Neuronal stem cell (in vitro differentiated cells): ENCODE measurements at regions not wholly inside any gene's neighbourhood (a gene's known extent, or its start where the extent isn't known, plus 50 kb on each side); places are given as distances from the start of the nearest gene placed in this dataset.

Source experiments
- DNase-seq: peaks from one replicate; pipeline ENCODE4 v3.0.0-alpha.2; 2013; ENCODE audit warnings: low spot score
- H2AFZ ChIP-seq: one replicate; pipeline ENCODE4 v1.6.1; 2013; ENCODE audit warnings: mild to moderate bottlenecking, low read length, inconsistent platforms
- H2AK5ac ChIP-seq: 2 replicates; pipeline ENCODE4 v1.6.1; 2013; ENCODE audit warnings: low read depth, mild to moderate bottlenecking, inconsistent platforms, low read length, moderate library complexity, mixed read lengths
- H2BK120ac ChIP-seq: 2 replicates; pipeline ENCODE4 v1.6.1; 2013; ENCODE audit warnings: low read depth, mild to moderate bottlenecking, inconsistent platforms, low read length, moderate library complexity, mixed read lengths
- H2BK12ac ChIP-seq: one replicate; pipeline ENCODE4 v1.6.1; 2013; ENCODE audit warnings: low read length, inconsistent platforms
- H2BK15ac ChIP-seq: 2 replicates; pipeline ENCODE4 v1.6.1; 2013; ENCODE audit warnings: mild to moderate bottlenecking, low read length, inconsistent platforms, mixed read lengths
- H2BK5ac ChIP-seq: one replicate; pipeline ENCODE4 v1.6.1; 2013; ENCODE audit warnings: inconsistent platforms, mild to moderate bottlenecking, low read length, moderate library complexity
- H3K14ac ChIP-seq: one replicate; pipeline ENCODE4 v1.6.1; 2013; ENCODE audit warnings: low read length, inconsistent platforms
- H3K18ac ChIP-seq: 2 replicates; pipeline ENCODE4 v1.6.1; 2013; ENCODE audit warnings: low read length, inconsistent platforms
- H3K23ac ChIP-seq: 2 replicates; pipeline ENCODE4 v1.6.1; 2013; ENCODE audit warnings: low read depth, mild to moderate bottlenecking, mixed read lengths, low read length, inconsistent platforms; ENCODE audit not compliant: poor library complexity
- H3K27ac ChIP-seq: replicated peaks from 3 replicates; pipeline ENCODE4 v1.5.1; 2013; ENCODE audit warnings: low read length, inconsistent platforms
- H3K27me3 ChIP-seq, 3 experiments: 2 replicates each; pipeline ENCODE4 v1.6.1; 2013; ENCODE audit warnings: low read length in 3 of 3, mild to moderate bottlenecking in 2 of 3, inconsistent platforms in 1 of 3, low read depth in 1 of 3, mixed read lengths in 1 of 3, moderate library complexity in 1 of 3; ENCODE audit not compliant: control insufficient read depth in 3 of 3, insufficient read depth in 3 of 3
- H3K36me3 ChIP-seq, 2 donors: replicated peaks in 1 of 2; 2 replicates each; pipeline ENCODE4 v1.6.1; 2013; ENCODE audit warnings: low read length in 2 of 2; ENCODE audit not compliant: control insufficient read depth in 2 of 2, insufficient read depth in 2 of 2
- H3K4ac ChIP-seq: 2 replicates; pipeline ENCODE4 v1.6.1; 2013; ENCODE audit warnings: inconsistent platforms, mild to moderate bottlenecking, low read length, moderate library complexity
- H3K4me1 ChIP-seq, 2 donors: 1 replicate in 1 of 2; 2 replicates in 1 of 2; pipeline ENCODE4 v1.6.1; 2013; ENCODE audit warnings: low read length in 2 of 2, low read depth in 1 of 2; ENCODE audit not compliant: control insufficient read depth in 2 of 2, insufficient read depth in 1 of 2
- H3K4me2 ChIP-seq: one replicate; pipeline ENCODE4 v1.6.1; 2013; ENCODE audit warnings: mild to moderate bottlenecking, low read length, inconsistent platforms; ENCODE audit not compliant: insufficient read depth, poor library complexity, severe bottlenecking
- H3K4me3 ChIP-seq, 2 donors: 2 replicates each; pipeline ENCODE4 v1.5.1; 2013; ENCODE audit warnings: low read length in 2 of 2, mild to moderate bottlenecking in 2 of 2, inconsistent platforms in 1 of 2, moderate library complexity in 1 of 2
- H3K79me1 ChIP-seq: one replicate; pipeline ENCODE4 v1.6.1; 2013; ENCODE audit warnings: low read depth, mild to moderate bottlenecking, inconsistent platforms, low read length, moderate library complexity
- H3K9ac ChIP-seq: one replicate; pipeline ENCODE4 v1.6.1; 2013; ENCODE audit warnings: mild to moderate bottlenecking, low read depth, low read length, inconsistent platforms; ENCODE audit not compliant: poor library complexity
- H3K9me3 ChIP-seq, 2 donors: replicated peaks in 1 of 2; 2 replicates each; pipeline versions ENCODE3 to v1.6.1; 2013; ENCODE audit warnings: low read length in 2 of 2, mild to moderate bottlenecking in 2 of 2, inconsistent platforms in 1 of 2, low read depth in 1 of 2, mixed read lengths in 1 of 2, moderate library complexity in 1 of 2; ENCODE audit not compliant: control insufficient read depth in 2 of 2, insufficient read depth in 1 of 2
- H4K8ac ChIP-seq: one replicate; pipeline ENCODE4 v1.6.1; 2013; ENCODE audit warnings: low read depth, mild to moderate bottlenecking, inconsistent platforms, low read length, moderate library complexity
- H4K91ac ChIP-seq: one replicate; pipeline ENCODE4 v1.6.1; 2013; ENCODE audit warnings: low read length, low read depth, mild to moderate bottlenecking, inconsistent platforms; ENCODE audit not compliant: poor library complexity
- WGBS, 2 donors: extraction: QIAGEN DNeasy Blood & Tissue Kit; methylation state at CpG; one replicate each; pipeline ENCODE4 v1.1.7; 2013; ENCODE audit warnings: missing lambda C conversion rate in 2 of 2, mixed read lengths in 1 of 2; ENCODE audit not compliant: insufficient read length in 2 of 2, insufficient replicate concordance in 1 of 2; ENCODE audit errors: extremely low coverage in 2 of 2; 5-methylcytosine and 5-hydroxymethylcytosine counted together

DNA sequence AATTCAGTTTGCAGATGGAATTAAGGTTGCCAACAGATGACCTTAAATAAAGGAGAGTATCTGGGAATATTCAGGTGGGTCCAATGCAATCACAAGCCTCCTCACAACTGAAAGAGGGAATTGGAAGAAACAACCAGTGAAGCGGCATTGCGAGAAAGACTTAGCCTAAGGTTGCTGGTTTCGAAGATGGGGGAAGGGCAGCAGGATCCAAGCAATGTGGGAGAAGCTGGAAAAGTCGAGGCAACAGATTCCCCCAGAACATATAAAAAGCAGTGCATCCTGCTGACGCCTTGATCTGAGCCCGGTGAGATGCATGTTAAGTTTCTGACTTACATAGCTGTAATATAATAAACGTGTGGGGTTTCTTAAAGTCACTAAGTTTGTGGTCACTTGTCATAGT lies 162.5 kb downstream of the NDUFA10 start:
- Histone ChIP-seq H3K9me3 (peaks cover 0 to 16% of the 10 kb centered on the region in 2 donors), H3K18ac (no peak overlapping the region), H4K8ac (no peak overlapping the region), H2AK5ac (no peak overlapping the region), H3K23ac (no peak overlapping the region), H4K91ac (no peak overlapping the region), H3K27ac (no peak overlapping the region), H3K9ac (no peak overlapping the region), H2BK12ac (no peak overlapping the region), H3K4me2 (no peak overlapping the region), H2BK15ac (no peak overlapping the region), H2BK120ac (no peak overlapping the region), H3K4me3 (no peak overlapping the region), H2AFZ (no peak overlapping the region), H3K14ac (no peak overlapping the region), H3K36me3 (peaks cover 0 to 5% of the 10 kb centered on the region in 2 donors), H2BK5ac (no peak overlapping the region), H3K27me3 (peaks cover 0 to 7% (median 0%) of the 10 kb centered on the region in 3 experiments), H3K4me1 (peaks cover 3 to 10% of the 10 kb centered on the region in 2 donors), H3K79me1 (peaks cover 3% of the 10 kb centered on the region), H3K4ac (no peak overlapping the region)
- no peak for DNase-seq
- no CpG with 5 or more reads among the region's 7 CpGs for WGBS, 2 donors

DNA sequence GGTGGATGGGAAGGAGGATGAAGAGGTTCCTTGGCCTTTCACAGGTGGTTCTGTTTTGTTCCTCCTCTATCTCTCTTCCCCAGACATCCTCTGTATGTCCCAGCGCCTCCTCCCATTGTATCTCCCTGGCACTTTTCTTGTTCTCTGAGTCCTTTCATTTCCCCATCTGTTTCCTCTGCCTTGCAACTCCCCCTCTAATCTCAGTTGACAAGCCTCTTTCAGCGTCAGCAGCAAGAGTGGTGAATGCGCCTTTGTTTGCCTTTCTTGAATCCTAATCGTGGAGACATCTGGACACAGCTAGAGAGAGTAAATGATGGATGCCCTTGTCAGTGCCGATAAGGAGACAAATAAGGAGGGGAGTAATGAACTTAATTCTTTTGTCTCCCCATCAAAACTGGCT lies 167.0 kb downstream of the NDUFA10 start:
- Histone ChIP-seq H3K4me1 (peaks cover 3 to 6% of the 10 kb centered on the region in 2 donors), H3K79me1 (no peaks in the 10 kb centered on the region), H2BK120ac (no peak overlapping the region), H3K27me3 (no peaks in the 10 kb centered on the region), H3K9ac (no peak overlapping the region), H3K14ac (no peak overlapping the region), H4K91ac (no peak overlapping the region), H3K4me2 (no peak overlapping the region), H3K9me3 (peaks cover 0 to 3% of the 10 kb centered on the region in 2 donors), H3K4me3 (no peak overlapping the region), H2AK5ac (no peak overlapping the region), H3K23ac (no peak overlapping the region), H4K8ac (no peak overlapping the region), H2BK15ac (no peak overlapping the region), H2AFZ (no peak overlapping the region), H3K18ac (no peak overlapping the region), H3K27ac (peak overlapping the region; percentile 24), H2BK12ac (no peak overlapping the region), H3K4ac (no peak overlapping the region), H2BK5ac (no peak overlapping the region), H3K36me3 (no peaks in the 10 kb centered on the region)
- peak; percentile 63 for DNase-seq
- WGBS, 2 donors, result no CpG with 5 or more reads among the region's 5 CpGs

DNA sequence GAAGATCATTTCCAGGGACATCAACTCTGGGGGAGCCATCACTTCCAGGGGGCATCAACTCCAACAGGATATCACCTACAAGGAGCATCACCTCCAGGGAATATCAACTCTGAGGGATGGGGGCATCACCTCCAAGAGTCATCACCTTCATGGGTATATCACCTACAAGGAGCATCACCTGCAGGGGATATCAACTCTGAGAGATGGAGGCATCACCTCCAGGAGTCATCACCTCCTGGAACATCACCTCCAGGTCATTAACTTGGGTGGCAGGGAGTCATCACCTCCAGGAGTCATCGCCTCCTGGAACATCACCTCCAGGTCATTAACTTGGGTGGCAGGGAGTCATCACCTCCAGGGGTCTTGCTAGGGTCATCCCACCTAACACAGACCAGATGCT lies 167.6 kb downstream of the NDUFA10 start:
- peaks cover 3 to 6% of the 10 kb centered on the region in 2 donors for H3K4me1 ChIP-seq
- H3K4ac ChIP-seq, result no peak overlapping the region
- H3K4me3 ChIP-seq, result no peak overlapping the region
- H2AFZ ChIP-seq, result no peak overlapping the region
- no peak overlapping the region for H3K14ac ChIP-seq
- peak overlapping the region; percentile 3 for H2AK5ac ChIP-seq
- no peak overlapping the region for H3K23ac ChIP-seq
- no peak overlapping the region for H4K91ac ChIP-seq
- no peaks in the 10 kb centered on the region for H3K36me3 ChIP-seq
- H3K27ac ChIP-seq, result peak overlapping the region; percentile 24
- no peak overlapping the region for H3K9ac ChIP-seq
- H3K4me2 ChIP-seq, result no peak overlapping the region
- no peak overlapping the region for H2BK5ac ChIP-seq
- DNase-seq, result no peak
- H2BK12ac ChIP-seq, result no peak overlapping the region
- H4K8ac ChIP-seq, result no peak overlapping the region
- H3K27me3 ChIP-seq, result no peaks in the 10 kb centered on the region
- peaks cover 0 to 3% of the 10 kb centered on the region in 2 donors for H3K9me3 ChIP-seq
- H3K18ac ChIP-seq, result no peak overlapping the region
- no peak overlapping the region for H2BK120ac ChIP-seq
- no CpG with 5 or more reads among the region's 1 CpG for WGBS, 2 donors
- H2BK15ac ChIP-seq, result peak overlapping the region; percentile 28
- no peaks in the 10 kb centered on the region for H3K79me1 ChIP-seq

DNA sequence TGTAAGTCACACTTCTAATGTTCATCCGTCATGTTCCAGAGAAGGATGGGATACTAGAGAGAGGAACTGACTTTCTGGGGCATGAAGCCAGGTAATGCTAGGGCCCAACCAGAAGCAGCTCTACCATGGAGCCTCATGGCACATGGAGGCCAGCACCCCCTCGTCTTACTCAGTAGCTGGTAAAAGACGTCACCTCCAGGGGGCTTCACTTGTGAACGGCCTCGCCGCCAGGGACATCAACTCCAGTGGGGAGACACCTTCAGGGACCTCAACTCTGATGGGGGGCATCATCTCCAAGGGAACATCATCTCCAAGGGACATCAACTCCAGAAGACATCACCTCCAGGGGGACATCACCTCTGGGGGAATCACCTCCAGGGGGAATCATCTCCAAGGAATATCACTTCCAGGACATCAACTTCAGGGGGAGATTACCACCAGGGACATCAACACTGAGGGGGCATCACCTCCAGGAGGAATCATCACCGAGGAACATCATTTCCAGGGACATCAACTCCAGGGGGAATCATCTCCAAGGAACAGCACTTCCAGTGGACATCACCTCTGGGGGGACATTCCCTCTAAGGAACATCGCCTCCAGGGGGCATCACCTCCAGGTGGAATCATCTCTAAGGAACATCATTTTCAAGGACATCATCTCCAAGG lies 168.4 kb downstream of the NDUFA10 start:
- Histone ChIP-seq H2BK12ac (no peak overlapping the region), H3K27me3 (no peaks in the 10 kb centered on the region), H3K36me3 (no peaks in the 10 kb centered on the region), H2BK120ac (peak overlapping the region; percentile 4), H2AFZ (no peak overlapping the region), H3K4me2 (no peak overlapping the region), H3K27ac (no peak overlapping the region), H3K9ac (no peak overlapping the region), H4K91ac (no peak overlapping the region), H3K79me1 (no peaks in the 10 kb centered on the region), H3K9me3 (peaks cover 0 to 4% of the 10 kb centered on the region in 2 donors), H3K4me1 (peaks cover 3 to 5% of the 10 kb centered on the region in 2 donors), H3K23ac (no peak overlapping the region), H2BK15ac (peak overlapping the region; percentile 33), H3K4me3 (no peak overlapping the region), H2BK5ac (no peak overlapping the region), H3K18ac (peak overlapping the region; percentile 24), H2AK5ac (peak overlapping the region; percentile 51), H3K14ac (no peak overlapping the region), H4K8ac (no peak overlapping the region), H3K4ac (no peak overlapping the region)
- WGBS, 2 donors, result no CpG with 5 or more reads among the region's 8 CpGs
- DNase-seq, result no peak
